ENCODE measurements at regions not wholly inside any gene's neighbourhood (a gene's known extent, or its start where the extent isn't known, plus 50 kb on each side); places are given as distances from the start of the nearest gene placed in this dataset.
"Not testable (repeated sequence)": the region's sequence is repeated elsewhere in the genome, so short reads cannot be mapped to it uniquely, and the experiment has no call there.

DNA sequence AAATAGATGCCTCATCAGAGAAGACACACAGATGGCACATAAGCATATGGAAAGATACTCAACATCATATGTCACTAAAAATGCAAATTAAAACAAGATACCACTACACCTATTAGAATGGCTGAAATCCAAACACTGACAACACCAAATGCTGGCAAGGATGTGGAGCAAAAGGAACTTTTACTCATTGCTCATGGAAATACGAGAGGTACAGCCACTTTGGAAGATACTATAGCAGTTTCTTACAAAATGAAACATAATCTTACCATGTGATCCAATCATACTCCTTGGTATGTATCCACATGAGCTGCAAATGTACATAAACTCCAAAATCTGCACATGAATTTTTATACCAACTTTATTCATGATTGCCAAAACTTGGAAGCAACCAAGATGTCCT, 246.0 kb upstream of the ARHGAP42 start:
- Histone ChIP-seq H3K27me3 (ENCODE audit: insufficient read depth, low read length, poor library complexity, severe bottlenecking) (no peaks in the 10 kb centered on the region), H3K79me2 (ENCODE audit: insufficient read depth, low read length) (no peaks in the 10 kb centered on the region), H3K9ac (ENCODE audit: low read depth, low read length, poor library complexity, severe bottlenecking) (no peak overlapping the region), H3K9me2 (replicated peaks; ENCODE audit: low read depth, low read length) (no peaks in the 10 kb centered on the region), H2AFZ (ENCODE audit: low read length) (no peak overlapping the region), H3K4me1 (ENCODE audit: insufficient read depth, low read length, poor library complexity, severe bottlenecking) (no peaks in the 10 kb centered on the region), H3K36me3 (ENCODE audit: insufficient read depth, low read length) (no peaks in the 10 kb centered on the region), H4K20me1 (ENCODE audit: insufficient read depth, low read length, poor library complexity, severe bottlenecking) (no peaks in the 10 kb centered on the region), H3K9me3 (ENCODE audit: insufficient read depth, low read depth, low read length) (no peaks in the 10 kb centered on the region), H3K4me2 (ENCODE audit: low read depth, low read length, poor library complexity, severe bottlenecking) (no peak overlapping the region), H3F3A (ENCODE audit: low read depth) (no peaks in the 10 kb centered on the region), H3K4me3 (ENCODE audit: low read length, poor library complexity, severe bottlenecking) (no peak overlapping the region)
- TF ChIP-seq, protein P1, sequence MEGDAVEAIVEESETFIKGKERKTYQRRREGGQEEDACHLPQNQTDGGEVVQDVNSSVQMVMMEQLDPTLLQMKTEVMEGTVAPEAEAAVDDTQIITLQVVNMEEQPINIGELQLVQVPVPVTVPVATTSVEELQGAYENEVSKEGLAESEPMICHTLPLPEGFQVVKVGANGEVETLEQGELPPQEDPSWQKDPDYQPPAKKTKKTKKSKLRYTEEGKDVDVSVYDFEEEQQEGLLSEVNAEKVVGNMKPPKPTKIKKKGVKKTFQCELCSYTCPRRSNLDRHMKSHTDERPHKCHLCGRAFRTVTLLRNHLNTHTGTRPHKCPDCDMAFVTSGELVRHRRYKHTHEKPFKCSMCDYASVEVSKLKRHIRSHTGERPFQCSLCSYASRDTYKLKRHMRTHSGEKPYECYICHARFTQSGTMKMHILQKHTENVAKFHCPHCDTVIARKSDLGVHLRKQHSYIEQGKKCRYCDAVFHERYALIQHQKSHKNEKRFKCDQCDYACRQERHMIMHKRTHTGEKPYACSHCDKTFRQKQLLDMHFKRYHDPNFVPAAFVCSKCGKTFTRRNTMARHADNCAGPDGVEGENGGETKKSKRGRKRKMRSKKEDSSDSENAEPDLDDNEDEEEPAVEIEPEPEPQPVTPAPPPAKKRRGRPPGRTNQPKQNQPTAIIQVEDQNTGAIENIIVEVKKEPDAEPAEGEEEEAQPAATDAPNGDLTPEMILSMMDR (conservative IDR thresholded peaks at IDR 0.05; ENCODE audit: low read length): no peak
- no peak for TF ChIP-seq EZH2phosphoT487 (IDR thresholded peaks at IDR 0.05; ENCODE audit: borderline replicate concordance)

DNA sequence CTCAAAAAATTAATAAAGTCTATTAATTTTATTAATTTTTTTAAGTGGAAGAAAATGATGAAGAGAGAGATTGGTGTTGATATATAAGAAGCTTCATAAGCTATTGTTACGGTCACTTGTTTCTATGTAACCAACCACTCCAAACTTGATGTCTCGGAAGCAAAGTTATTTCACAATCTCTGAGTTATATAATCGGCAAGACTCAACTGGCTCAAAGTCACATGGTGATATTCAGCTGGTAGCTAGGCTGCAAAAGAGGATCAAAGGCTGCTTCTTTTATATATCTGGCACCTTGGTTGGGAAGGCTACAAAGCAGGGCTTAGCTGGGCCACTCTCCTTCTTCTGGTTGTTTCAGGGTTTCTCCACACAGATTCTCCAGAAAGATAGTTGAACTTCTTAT, 245.1 kb upstream of the ARHGAP42 start:
- Histone ChIP-seq H3K9ac (ENCODE audit: low read depth, low read length, poor library complexity, severe bottlenecking) (no peak overlapping the region), H3F3A (ENCODE audit: low read depth) (no peaks in the 10 kb centered on the region), H2AFZ (ENCODE audit: low read length) (no peak overlapping the region), H3K4me1 (ENCODE audit: insufficient read depth, low read length, poor library complexity, severe bottlenecking) (no peaks in the 10 kb centered on the region), H3K4me2 (ENCODE audit: low read depth, low read length, poor library complexity, severe bottlenecking) (no peak overlapping the region), H3K79me2 (ENCODE audit: insufficient read depth, low read length) (no peaks in the 10 kb centered on the region), H3K4me3 (ENCODE audit: low read length, poor library complexity, severe bottlenecking) (no peak overlapping the region), H3K9me3 (ENCODE audit: insufficient read depth, low read depth, low read length) (no peaks in the 10 kb centered on the region), H3K9me2 (replicated peaks; ENCODE audit: low read depth, low read length) (no peaks in the 10 kb centered on the region), H3K36me3 (ENCODE audit: insufficient read depth, low read length) (no peaks in the 10 kb centered on the region), H3K27me3 (ENCODE audit: insufficient read depth, low read length, poor library complexity, severe bottlenecking) (no peaks in the 10 kb centered on the region), H4K20me1 (ENCODE audit: insufficient read depth, low read length, poor library complexity, severe bottlenecking) (no peaks in the 10 kb centered on the region)
- TF ChIP-seq EZH2phosphoT487 (IDR thresholded peaks at IDR 0.05; ENCODE audit: borderline replicate concordance): no peak
- TF ChIP-seq, protein P1 (conservative IDR thresholded peaks at IDR 0.05; ENCODE audit: low read length): no peak

GRCh38 chr11:100445231-100445735, 241.8 kb upstream of the ARHGAP42 start:
- Histone ChIP-seq H3K79me2 (ENCODE audit: insufficient read depth, low read length) (no peaks in the 10 kb centered on the region), H3K4me2 (ENCODE audit: low read depth, low read length, poor library complexity, severe bottlenecking) (no peak overlapping the region), H3K9me3 (ENCODE audit: insufficient read depth, low read depth, low read length) (0 out of 2 replicates have a peak, but pooled peaks cover 6% of the 10 kb centered on the region), H3K4me1 (ENCODE audit: insufficient read depth, low read length, poor library complexity, severe bottlenecking) (no peaks in the 10 kb centered on the region), H3K9me2 (replicated peaks; ENCODE audit: low read depth, low read length) (no peaks in the 10 kb centered on the region), H2AFZ (ENCODE audit: low read length) (no peak overlapping the region), H3K27me3 (ENCODE audit: insufficient read depth, low read length, poor library complexity, severe bottlenecking) (no peaks in the 10 kb centered on the region), H3K4me3 (ENCODE audit: low read length, poor library complexity, severe bottlenecking) (no peak overlapping the region), H3K36me3 (ENCODE audit: insufficient read depth, low read length) (no peaks in the 10 kb centered on the region), H3K9ac (ENCODE audit: low read depth, low read length, poor library complexity, severe bottlenecking) (no peak overlapping the region), H4K20me1 (ENCODE audit: insufficient read depth, low read length, poor library complexity, severe bottlenecking) (no peaks in the 10 kb centered on the region), H3F3A (ENCODE audit: low read depth) (no peaks in the 10 kb centered on the region)
- TF ChIP-seq EZH2phosphoT487 (IDR thresholded peaks at IDR 0.05; ENCODE audit: borderline replicate concordance): no peak
- TF ChIP-seq, protein P1 (conservative IDR thresholded peaks at IDR 0.05; ENCODE audit: low read length): no peak

- H3K9ac ChIP-seq (ENCODE audit: low read depth, low read length, poor library complexity, severe bottlenecking); H3K4me2 ChIP-seq (ENCODE audit: low read depth, low read length, poor library complexity, severe bottlenecking); H4K20me1 ChIP-seq (ENCODE audit: insufficient read depth, low read length, poor library complexity, severe bottlenecking); H3K79me2 ChIP-seq (ENCODE audit: insufficient read depth, low read length); H3K9me3 ChIP-seq (ENCODE audit: insufficient read depth, low read depth, low read length); H3K4me1 ChIP-seq (ENCODE audit: insufficient read depth, low read length, poor library complexity, severe bottlenecking); H2AFZ ChIP-seq (ENCODE audit: low read length); H3K9me2 ChIP-seq (replicated peaks; ENCODE audit: low read depth, low read length); H3K27me3 ChIP-seq (ENCODE audit: insufficient read depth, low read length, poor library complexity, severe bottlenecking); H3K36me3 ChIP-seq (ENCODE audit: insufficient read depth, low read length); H3F3A ChIP-seq (ENCODE audit: low read depth); H3K4me3 ChIP-seq (ENCODE audit: low read length, poor library complexity, severe bottlenecking): not testable (repeated sequence)
These were observed 235.2 kb upstream of the ARHGAP42 start for GRCh38 chr11:100451801-100452460.
